Mesothelial cell of epicardium (in vitro differentiated cells): ENCODE measurements at regions not wholly inside any gene's neighbourhood (a gene's known extent, or its start where the extent isn't known, plus 50 kb on each side); places are given as distances from the start of the nearest gene placed in this dataset.

Experiments used
- DNase-seq, 2 experiments: peaks; one replicate each; pipeline ENCODE4 v3.0.0; 2021; ENCODE audit warnings: low spot score in 2 of 2; ENCODE audit not compliant: unreplicated experiment in 2 of 2
- H3K27ac Mint-ChIP-seq: 2 replicates; pipeline ENCODE4 v1.8.0; 2021; ENCODE audit warnings: mixed read lengths
- H3K27me3 Mint-ChIP-seq: 2 replicates; pipeline ENCODE4 v1.8.0; 2021; ENCODE audit warnings: low read depth, mixed read lengths
- H3K36me3 Mint-ChIP-seq: 2 replicates; pipeline ENCODE4 v1.8.0; 2021; ENCODE audit warnings: mixed read lengths
- H3K4me1 Mint-ChIP-seq: 2 replicates; pipeline ENCODE4 v1.8.0; 2021; ENCODE audit warnings: mixed read lengths
- H3K4me3 Mint-ChIP-seq: 2 replicates; pipeline ENCODE4 v1.8.0; 2021; ENCODE audit warnings: mild to moderate bottlenecking, moderate library complexity, mixed read lengths
- H3K9me3 Mint-ChIP-seq: 2 replicates; pipeline ENCODE4 v1.8.0; 2021; ENCODE audit warnings: mixed read lengths
- CTCF ChIP-seq: fragments of 200-600 bp; sonication (generic); IDR thresholded peaks from one replicate; pipeline ENCODE4 v1.5.0; 2021; ENCODE audit warnings: antibody characterized with exemption; ENCODE audit not compliant: unreplicated experiment

GRCh38 chr7:9028012-9028411 lies 594.6 kb downstream of the NXPH1 start:
- DNase-seq: no peak
- H3K27me3 Mint-ChIP-seq: peaks cover 13% of the 10 kb centered on the region
- H3K4me1 Mint-ChIP-seq: peaks cover 19% of the 10 kb centered on the region
- H3K27ac Mint-ChIP-seq: no peak overlapping the region
- no peaks in the 10 kb centered on the region for H3K36me3 Mint-ChIP-seq
- H3K9me3 Mint-ChIP-seq: no peaks in the 10 kb centered on the region
- H3K4me3 Mint-ChIP-seq: no peak overlapping the region
- no peak for TF ChIP-seq CTCF

GRCh38 chr7:9029681-9030530 lies 596.5 kb downstream of the NXPH1 start:
- Mint-ChIP-seq H3K4me1 (peaks cover 14% of the 10 kb centered on the region), H3K27ac (no peak overlapping the region), H3K4me3 (no peak overlapping the region), H3K9me3 (no peaks in the 10 kb centered on the region), H3K36me3 (no peaks in the 10 kb centered on the region), H3K27me3 (peaks cover 16% of the 10 kb centered on the region)
- DNase-seq: no peak
- TF ChIP-seq CTCF: no peak

- no peak for TF ChIP-seq CTCF
- Mint-ChIP-seq H3K4me3 (no peak overlapping the region), H3K27ac (no peak overlapping the region), H3K36me3 (no peaks in the 10 kb centered on the region), H3K27me3 (peaks cover 18% of the 10 kb centered on the region), H3K4me1 (peaks cover 14% of the 10 kb centered on the region), H3K9me3 (no peaks in the 10 kb centered on the region)
- DNase-seq: no peak
Observed at GRCh38 chr7:9030976-9031375, 597.6 kb downstream of the NXPH1 start.

- H3K27me3 Mint-ChIP-seq: peaks cover 18% of the 10 kb centered on the region
- peaks cover 14% of the 10 kb centered on the region for H3K4me1 Mint-ChIP-seq
- no peak for DNase-seq
- H3K9me3 Mint-ChIP-seq: no peaks in the 10 kb centered on the region
- no peak overlapping the region for H3K27ac Mint-ChIP-seq
- TF ChIP-seq CTCF: no peak
- no peaks in the 10 kb centered on the region for H3K36me3 Mint-ChIP-seq
- no peak overlapping the region for H3K4me3 Mint-ChIP-seq
Observed at GRCh38 chr7:9031386-9031785, 598.0 kb downstream of the NXPH1 start.

GRCh38 chr7:9036080-9036479 lies 602.7 kb downstream of the NXPH1 start:
- DNase-seq: no peak
- no peaks in the 10 kb centered on the region for H3K36me3 Mint-ChIP-seq
- H3K27ac Mint-ChIP-seq: no peak overlapping the region
- H3K9me3 Mint-ChIP-seq: no peaks in the 10 kb centered on the region
- H3K4me3 Mint-ChIP-seq: no peak overlapping the region
- H3K4me1 Mint-ChIP-seq: peaks cover 11% of the 10 kb centered on the region
- peaks cover 5% of the 10 kb centered on the region for H3K27me3 Mint-ChIP-seq
- no peak for TF ChIP-seq CTCF
